GM19395 (cell line): ENCODE measurements at regions not wholly inside any gene's neighbourhood (a gene's known extent, or its start where the extent isn't known, plus 50 kb on each side); places are given as distances from the start of the nearest gene placed in this dataset.
"Not testable (repeated sequence)": the region's sequence is repeated elsewhere in the genome, so short reads cannot be mapped to it uniquely, and the experiment has no call there.

Source experiments
- ATAC-seq: cut with Tn5 transposase; IDR thresholded peaks from one replicate; pipeline ENCODE4 v1.9.1; 2021; ENCODE audit warnings: mild to moderate bottlenecking, moderate library complexity; ENCODE audit not compliant: unreplicated experiment

DNA sequence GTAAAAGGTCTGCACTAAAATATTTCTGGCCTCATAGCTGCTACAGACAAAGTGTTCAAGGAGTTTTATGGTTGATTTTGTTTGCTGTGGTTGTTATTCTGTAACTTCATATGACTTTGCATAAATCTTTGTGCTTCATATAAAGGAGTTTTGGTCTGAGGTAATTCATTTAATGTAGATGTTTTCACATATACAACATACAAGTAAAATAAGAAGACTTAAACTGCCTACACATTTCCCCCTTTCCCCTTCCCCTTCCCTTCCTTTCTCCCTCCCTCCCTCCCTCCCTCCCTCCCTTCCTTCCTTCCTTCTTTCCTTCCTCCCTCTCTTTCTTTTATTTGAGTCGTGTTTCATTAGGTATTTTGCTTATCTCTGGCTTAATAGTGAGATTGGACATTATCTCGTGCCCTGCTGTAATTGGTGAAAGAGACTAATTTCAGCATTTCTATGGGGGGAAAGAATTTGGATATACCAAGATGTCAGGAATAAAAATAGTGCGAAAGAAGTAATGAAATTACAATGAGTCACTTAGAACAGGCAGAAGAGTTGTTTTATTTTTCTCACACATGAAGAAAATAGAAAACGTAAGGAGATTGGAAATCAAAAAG, 144.9 kb upstream of the MAD2L1 start:
- ATAC-seq, result no peak

DNA sequence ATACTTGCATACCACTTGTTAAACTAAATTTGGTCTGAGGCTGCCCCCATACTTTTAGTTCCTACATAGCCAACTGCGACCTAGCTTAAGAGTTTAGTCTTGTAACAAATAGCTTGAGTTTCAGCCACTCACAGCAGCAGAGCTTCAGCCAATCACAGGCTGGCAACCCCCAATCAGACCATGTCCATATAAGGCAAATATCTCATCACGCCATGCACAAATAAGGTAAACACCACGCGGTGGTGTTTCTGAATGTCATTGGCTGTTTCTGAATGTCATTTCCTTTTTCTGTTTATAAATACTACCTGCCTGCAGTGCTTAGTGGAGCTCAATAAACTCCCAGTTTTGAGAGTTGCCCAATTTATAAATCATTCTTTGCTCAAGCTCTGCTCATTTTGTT, 143.1 kb upstream of the MAD2L1 start:
- no peak for ATAC-seq

DNA sequence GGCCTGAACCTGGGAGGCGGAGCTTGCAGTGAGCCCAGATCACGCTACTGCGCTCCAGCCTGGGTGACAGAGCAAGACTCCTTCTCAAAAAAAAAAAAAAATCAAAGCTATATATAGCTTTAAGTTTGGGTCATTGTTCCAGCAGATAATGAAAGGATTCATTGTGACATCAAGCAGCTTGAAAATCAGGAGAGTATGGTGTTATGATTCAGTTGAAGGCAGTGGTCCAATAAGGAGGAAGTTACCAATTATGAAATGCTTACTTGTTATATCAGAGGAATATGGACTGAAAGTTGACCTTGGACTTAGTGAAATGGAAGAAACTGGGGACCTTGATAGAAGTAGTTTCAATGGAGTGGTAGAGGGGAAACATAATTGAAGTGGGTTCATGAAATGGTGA, 140.4 kb upstream of the MAD2L1 start:
- no peak for ATAC-seq

DNA sequence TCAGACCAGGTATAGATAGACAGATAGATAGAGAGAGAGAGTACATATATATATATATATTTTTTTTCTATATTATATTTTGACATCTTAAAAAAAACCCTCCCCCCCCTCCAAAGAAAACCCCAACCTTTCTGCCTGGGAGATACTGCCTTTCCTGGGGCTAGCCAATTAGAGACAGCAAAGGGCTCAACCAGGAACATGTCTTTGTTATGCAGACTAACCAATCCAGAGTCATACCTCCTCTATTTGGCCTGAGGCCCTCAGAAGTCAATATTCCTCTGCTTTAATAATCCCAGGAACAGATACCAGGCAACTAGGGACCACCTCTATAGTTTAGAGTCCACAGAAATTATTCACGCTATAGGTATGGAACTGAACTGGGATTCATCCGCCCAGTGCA, 135.6 kb upstream of the MAD2L1 start:
- no peak for ATAC-seq

DNA sequence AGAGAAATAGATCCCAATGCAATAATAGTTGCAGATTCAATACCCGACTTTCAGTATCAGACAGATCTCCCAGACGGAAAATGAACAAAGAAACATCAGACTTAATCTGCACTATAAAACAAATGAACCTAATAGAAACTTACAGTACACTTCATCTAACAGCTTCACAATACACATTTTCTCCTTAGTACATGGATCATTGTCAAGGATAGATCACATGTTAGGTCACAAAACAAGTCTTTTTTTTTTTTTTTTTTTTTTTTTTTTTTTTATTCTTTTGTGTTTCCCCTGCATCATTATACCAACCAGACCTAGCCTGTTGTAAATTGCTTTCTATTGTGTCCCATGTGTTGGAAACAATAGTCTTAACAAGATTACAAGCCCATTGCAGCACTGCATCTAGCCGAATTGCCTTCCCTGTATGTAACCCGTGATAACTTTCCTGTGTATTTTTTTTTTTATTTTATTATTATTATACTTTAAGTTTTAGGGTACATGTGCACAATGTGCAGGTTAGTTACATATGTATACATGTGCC, 134.0 kb upstream of the MAD2L1 start:
- not testable (repeated sequence) for ATAC-seq

DNA sequence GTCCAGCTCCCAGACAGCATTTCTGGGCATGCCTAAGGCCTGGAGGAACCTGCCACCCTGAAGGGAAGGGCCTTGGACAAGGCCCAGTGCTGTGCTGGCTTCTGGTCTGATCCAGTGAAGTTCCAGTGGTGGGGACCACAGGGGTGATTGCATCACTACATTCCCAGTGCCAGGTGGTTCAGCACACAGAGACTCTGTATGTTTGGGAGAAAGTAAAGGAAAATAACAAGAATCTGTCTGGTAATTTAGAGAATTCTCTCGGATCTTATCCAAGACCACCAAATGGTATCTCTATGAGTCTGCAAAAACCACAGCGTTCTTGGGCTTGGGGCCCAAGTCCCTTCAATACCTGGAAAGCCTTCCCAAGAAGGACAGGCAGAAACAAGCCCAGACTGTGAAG, 131.8 kb upstream of the MAD2L1 start:
- ATAC-seq, result no peak

DNA sequence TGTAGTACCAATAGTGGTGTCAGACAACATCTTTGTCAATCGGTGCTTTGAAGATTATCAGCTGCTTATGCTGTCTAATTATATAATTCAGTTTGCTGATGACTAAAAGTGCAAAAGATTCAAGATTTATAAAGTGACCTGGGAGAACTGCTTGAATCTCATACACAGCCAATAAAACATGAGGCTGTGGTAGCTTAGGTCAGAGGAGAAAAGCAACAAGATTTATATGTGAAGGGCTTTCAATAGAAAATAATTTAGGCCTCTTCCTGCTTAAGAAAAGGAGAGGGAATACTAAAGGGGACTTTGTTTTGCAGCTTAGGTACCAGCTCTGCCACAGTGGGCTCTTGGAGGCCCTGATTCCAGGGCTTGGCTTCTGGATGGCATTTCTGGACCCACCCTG, 111.0 kb upstream of the MAD2L1 start:
- no peak for ATAC-seq

DNA sequence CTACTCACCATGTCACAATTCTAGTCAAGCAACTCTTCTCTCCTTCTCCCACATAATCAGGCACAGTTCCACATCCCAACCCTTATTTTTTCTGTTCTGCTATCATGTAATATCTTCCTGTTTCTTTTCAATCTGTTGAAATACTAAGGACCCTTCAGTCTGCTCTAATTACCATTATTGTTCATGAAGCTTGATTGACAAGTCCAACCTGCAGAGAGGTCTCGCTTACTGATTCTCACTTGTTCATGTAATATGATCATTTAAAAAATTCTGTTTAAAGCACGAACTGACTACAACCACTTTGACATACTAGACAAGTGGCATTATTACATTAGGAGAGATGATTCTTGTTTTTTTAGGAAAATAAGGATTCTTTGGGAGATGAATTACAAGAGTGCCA, 108.6 kb upstream of the MAD2L1 start:
- ATAC-seq, result no peak

DNA sequence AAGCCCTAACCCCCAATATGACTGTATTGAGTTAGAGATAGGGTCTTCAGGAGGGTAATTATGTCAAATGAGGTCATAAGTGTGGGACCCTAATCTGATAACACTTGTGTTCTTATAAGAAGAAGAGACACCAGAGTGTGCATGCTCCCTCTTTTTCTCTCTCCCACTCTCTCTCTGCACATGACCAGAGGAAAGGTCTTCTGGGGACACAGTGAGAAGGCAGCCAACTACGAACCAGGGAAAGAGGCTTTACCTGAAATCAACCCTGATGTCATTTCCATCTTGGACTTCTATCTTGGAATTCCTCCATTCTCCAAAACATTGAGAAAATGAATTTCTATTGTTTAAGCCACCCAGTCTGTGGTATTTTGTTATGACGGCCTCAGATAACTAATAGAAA, 97.2 kb upstream of the MAD2L1 start:
- no peak for ATAC-seq

DNA sequence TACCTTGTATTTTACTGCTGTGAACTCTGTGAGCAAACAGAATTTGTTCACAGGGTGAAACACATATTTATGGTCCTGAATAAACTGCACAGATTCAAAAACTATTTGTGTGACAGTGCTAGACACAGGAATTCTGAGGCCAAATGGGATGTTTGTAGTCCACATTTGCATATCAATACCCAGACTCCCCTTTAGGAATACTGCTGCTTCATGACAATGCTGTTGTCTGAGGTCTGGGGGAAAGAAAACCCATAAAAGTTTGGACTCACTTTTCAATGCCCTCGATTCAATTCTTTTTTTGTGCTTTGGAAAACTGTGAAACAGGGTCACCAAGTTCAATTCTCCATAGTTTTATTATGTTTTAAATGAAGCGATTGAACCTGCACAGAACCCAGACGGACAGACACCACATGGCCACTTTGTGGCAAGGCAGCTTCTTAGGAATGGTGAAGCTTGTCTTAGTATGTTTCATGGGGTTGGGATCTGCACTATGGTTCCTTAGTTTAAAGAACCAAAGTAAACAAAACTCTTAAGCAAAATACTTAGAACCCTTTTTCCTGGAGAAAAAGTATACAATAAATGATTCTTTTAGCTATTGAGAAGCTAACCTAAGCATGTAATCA, 92.3 kb upstream of the MAD2L1 start:
- no peak for ATAC-seq

DNA sequence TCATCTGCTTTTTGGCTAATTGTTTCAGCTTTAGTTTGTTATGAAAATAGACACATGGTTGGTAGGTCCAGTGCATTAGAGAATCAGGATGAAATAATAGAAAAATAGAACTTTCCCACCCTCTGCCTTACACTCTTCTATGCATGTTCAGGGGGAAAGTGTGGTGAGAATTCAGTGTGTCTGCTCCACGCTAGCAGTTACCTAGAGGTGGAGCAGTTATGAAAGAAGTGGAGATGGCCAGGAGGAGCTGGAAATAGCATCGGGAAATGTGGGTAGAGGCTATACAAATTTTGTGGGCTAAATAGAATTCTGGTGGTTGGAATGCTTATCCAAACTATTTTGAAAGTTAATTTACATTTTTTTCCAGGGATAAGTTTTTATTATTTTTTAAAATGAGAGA, 91.4 kb upstream of the MAD2L1 start:
- ATAC-seq, result no peak

DNA sequence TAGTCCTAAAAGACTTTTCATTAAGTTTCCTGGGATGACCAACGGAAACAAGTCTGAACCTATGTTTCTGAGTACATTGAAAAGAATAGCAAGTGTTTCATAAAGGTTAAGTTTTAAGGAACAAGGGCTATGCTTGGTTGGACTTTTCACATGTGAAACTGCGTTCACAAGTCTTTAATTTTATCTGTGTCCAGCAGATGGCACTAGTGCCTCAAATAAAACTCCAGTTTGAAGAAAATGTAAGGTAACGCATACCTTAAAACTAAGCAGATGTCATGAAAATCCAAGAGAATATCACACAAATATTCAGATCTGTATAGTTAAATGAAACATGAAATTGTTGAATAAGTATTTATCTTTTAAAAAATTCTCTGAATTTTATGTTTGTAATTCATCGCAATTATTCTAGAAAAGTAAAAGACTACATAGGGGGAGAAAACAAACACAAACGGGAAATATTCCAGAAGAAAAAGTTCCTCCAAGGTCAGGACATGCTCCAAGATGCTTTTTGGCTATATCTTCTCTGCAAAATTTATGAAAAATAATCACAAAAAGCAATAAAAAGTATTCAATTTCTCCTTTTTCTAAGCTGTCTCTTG, 89.6 kb upstream of the MAD2L1 start:
- ATAC-seq, result peak; percentile 91

DNA sequence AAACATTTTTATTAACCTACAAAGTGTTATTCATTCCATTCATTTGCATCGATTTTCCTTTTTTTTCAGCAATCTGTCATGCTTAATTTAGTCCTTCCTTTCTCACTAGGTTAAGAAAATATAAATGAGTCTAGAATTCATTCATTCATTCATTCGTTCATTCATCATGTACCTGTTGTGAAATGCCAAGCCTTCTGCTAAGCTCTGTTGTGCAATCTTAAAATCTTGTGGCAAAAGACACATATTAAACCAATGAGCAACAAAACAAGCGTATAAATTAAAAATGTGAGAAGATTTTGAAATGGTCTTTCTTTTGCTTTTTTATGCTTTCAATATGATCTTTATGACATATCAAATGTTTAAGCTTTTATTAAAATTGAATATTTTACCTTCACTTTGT, 88.6 kb upstream of the MAD2L1 start:
- ATAC-seq, result no peak

DNA sequence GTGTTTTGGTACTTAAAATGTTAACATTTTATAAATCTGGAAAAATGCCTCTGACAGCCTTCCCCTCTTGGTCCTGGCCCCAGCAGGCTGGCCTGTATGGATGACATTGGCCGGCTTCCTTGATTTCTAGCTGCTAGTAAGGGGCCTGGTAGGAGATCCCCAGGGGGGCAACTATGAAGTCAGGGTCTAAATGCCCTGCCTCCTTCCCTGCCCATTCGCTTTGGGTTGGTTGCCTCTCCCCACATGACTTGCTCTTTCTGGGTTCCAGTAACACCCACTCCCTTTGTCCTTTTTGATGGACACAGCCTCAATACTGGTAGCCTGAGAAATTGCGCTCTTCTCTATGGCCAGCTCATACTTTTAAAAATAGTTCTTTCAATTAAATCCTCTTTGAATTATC, 78.0 kb upstream of the MAD2L1 start:
- ATAC-seq, result no peak

DNA sequence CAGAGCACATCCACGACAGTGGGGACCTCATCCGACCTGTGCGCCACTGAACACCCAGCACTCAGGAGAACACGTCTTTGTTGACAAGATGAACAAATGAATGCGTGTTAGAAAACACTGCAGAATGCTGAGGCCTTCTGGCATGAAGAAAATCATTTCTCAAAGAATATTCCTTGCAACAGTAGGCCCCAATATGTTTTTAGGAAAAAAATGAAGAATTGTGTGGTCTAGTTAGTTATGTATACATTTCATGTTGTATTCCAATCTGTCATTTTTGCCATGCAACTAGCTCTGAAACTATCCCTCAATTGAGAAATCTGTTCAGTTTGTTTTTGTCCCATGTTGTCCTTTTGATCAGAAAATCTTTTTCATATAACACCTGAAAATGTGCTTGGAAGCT, 77.4 kb upstream of the MAD2L1 start:
- no peak for ATAC-seq

DNA sequence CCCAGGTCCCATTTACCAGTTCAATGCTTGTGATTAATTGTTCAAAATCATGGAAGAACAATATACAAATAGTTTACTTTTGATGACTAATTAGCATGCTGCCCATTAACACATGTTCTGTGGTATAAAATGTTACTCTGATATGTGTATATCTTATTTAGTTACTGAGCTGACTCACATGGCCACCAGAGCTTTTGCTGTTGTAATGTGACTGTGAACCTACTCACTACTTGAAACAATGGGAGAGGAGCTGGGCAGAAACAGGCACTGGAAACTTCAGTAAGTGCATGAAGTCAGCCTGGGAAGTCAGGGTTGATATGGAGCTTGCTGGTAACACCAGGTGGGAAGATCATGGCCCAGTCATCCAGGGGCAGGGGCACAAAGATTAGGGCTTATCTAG, 72.7 kb upstream of the MAD2L1 start:
- no peak for ATAC-seq

DNA sequence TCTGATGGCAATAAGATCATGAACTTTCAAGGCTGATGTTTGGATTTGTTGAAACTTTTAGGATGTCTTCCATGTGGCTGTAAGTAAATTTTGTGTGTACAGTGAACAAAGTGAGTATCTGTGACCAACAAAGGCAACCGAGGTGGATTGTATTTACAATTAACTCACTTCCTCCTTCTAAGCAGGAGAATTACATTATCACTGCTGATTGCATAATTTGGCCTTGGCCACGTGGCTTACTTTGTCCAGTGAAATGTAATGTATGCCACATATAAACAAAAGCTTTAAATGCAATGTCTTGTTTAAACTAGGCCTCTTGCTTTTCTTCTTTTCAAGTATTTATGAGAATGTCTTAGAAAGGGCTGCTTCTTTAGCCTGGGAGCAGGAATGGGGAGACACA, 66.3 kb upstream of the MAD2L1 start:
- ATAC-seq, result no peak

DNA sequence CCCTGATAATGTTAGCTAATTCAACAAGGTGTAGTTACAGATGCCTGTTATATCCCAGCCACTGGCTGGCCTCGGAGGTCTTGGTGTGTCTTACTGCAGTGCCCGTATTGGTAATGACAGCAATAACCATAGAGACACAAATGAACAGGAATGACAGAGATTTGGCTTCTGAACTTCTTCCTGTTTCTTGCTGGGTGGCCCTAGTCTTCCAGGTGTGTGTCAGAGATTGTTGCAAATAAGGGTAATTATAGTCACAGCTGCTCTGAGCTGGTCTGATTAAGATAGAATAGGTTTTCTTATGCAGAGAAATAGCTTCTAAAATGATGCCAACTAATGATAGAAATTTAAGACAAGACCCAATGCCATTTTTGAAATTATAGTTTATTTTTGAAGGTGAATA, 64.1 kb upstream of the MAD2L1 start:
- no peak for ATAC-seq
